ENCODE measurements at regions not wholly inside any gene's neighbourhood (a gene's known extent, or its start where the extent isn't known, plus 50 kb on each side); places are given as distances from the start of the nearest gene placed in this dataset.
A peak's percentile ranks its signal among the peaks of the same experiment; 100 is the strongest.

DNA sequence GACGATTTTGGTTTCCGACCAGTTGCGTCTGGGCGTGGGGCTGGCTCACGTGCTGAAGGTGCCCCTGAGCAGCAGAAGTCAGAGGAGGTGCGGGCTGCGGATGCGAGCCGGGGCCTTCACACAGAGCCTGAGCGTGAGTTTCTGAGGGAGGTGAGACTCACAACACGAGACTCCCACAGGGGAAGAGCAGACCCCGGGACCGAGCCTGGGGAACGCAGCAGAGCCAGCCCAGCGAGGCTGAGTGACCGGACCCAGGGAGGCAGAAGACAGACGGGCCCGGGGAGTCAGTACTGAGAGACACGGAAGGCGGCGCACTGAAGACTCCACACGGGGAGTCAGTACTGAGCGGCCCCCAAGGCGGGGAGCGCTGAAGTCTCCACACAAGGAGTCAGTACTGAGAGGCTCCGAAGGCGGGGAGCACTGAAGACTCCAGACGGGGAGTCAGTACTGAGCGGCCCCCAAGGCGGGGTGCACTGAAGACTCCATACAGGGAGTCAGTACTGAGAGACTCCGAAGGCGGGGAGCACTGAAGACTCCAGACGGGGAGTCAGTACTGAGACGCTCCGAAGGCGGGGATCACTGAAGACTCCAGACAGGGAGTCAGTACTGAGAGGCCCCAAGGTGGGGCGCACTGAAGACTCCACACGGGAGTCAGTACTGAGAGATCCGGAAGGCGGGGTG, 77.8 kb downstream of the DLL1 start:
- intact Hi-C loops (cut with micrococcal nuclease), result no loop called here
- Histone ChIP-seq H3K27me3 (ENCODE audit: control insufficient read depth, insufficient read depth, low read length) (peaks cover 1% of the 10 kb centered on the region), H3K27ac (ENCODE audit: low read length) (no peak overlapping the region), H3K4me3 (ENCODE audit: low read length) (no peak overlapping the region), H3K9me3 (ENCODE audit: control insufficient read depth, insufficient read depth, low read length) (no peaks in the 10 kb centered on the region), H3K4me1 (ENCODE audit: control insufficient read depth, insufficient read depth, low read length) (peaks cover 9% of the 10 kb centered on the region), H3K36me3 (ENCODE audit: control insufficient read depth, insufficient read depth, low read length) (no peaks in the 10 kb centered on the region)
- Mint-ChIP-seq H3K4me3 (no peak overlapping the region), H3K4me1 (peaks cover 0 to 10% of the 10 kb centered on the region in 2 donors), H3K27me3 (ENCODE audit: low read depth in 2 of 2) (peaks cover 34 to 36% of the 10 kb centered on the region in 2 donors), H3K36me3 (no peaks in the 10 kb centered on the region), H3K9me3 (no peaks in the 10 kb centered on the region), H3K27ac (peak overlapping the region in 1 of 2 donors; percentile 19)
- ATAC-seq (no peak), DNase-seq (no peak)
- 88% methylated on average over 40 of the region's 40 CpGs for WGBS (ENCODE audit: insufficient coverage)
- TF ChIP-seq, protein P1, sequence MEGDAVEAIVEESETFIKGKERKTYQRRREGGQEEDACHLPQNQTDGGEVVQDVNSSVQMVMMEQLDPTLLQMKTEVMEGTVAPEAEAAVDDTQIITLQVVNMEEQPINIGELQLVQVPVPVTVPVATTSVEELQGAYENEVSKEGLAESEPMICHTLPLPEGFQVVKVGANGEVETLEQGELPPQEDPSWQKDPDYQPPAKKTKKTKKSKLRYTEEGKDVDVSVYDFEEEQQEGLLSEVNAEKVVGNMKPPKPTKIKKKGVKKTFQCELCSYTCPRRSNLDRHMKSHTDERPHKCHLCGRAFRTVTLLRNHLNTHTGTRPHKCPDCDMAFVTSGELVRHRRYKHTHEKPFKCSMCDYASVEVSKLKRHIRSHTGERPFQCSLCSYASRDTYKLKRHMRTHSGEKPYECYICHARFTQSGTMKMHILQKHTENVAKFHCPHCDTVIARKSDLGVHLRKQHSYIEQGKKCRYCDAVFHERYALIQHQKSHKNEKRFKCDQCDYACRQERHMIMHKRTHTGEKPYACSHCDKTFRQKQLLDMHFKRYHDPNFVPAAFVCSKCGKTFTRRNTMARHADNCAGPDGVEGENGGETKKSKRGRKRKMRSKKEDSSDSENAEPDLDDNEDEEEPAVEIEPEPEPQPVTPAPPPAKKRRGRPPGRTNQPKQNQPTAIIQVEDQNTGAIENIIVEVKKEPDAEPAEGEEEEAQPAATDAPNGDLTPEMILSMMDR (IDR thresholded peaks at IDR 0.05), result no peak

DNA sequence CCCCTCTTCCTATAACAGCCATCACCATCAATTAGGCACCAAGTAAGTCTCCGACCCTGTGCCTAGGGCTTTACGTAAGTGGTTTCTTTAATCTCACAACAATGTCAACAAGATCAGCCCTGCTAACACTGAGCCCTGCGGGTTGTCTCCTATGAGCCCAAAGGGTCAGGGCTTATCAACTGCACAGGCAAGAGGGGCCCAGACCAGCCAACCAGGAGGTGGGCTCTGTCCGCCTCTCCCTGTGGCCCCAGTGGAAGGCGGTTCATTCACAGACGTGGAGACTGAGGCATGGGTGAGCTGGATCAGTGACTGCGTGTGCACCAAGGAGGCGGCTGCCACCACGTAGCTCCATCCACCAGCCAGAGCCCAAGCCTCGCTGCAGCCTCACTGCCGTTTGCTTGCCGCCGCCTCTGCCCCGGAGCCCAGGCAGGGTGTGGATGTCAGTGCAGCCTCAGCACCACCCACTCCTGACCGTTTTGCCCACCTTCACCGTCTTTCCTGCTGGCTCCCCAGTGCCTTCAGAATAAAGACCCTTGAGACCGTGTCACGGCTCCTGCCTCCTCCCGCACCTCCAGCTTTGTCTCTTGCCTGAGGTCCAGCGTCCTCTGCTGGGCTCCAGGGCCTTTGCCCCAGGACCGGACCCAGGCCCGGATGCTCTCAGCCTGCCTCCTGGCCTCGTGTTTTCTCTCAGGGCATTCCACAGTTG, 78.7 kb downstream of the DLL1 start:
- Histone ChIP-seq H3K9me3 (ENCODE audit: control insufficient read depth, insufficient read depth, low read length) (no peaks in the 10 kb centered on the region), H3K36me3 (ENCODE audit: control insufficient read depth, insufficient read depth, low read length) (no peaks in the 10 kb centered on the region), H3K27me3 (ENCODE audit: control insufficient read depth, insufficient read depth, low read length) (peaks cover 2% of the 10 kb centered on the region), H3K4me1 (ENCODE audit: control insufficient read depth, insufficient read depth, low read length) (peaks cover 9% of the 10 kb centered on the region), H3K27ac (ENCODE audit: low read length) (no peak overlapping the region), H3K4me3 (ENCODE audit: low read length) (no peak overlapping the region)
- ATAC-seq (no peak), DNase-seq (peak in 1 of 2 donors; percentile 13)
- H3K27ac Mint-ChIP-seq, result no peak overlapping the region
- WGBS (ENCODE audit: insufficient coverage), result 89% methylated on average over 23 of the region's 23 CpGs
- H3K36me3 Mint-ChIP-seq, result no peaks in the 10 kb centered on the region
- H3K27me3 Mint-ChIP-seq (ENCODE audit: low read depth in 2 of 2), result peaks cover 34 to 36% of the 10 kb centered on the region in 2 donors
- peaks cover 0 to 10% of the 10 kb centered on the region in 2 donors for H3K4me1 Mint-ChIP-seq
- intact Hi-C loops (cut with micrococcal nuclease), result no loop called here
- H3K4me3 Mint-ChIP-seq, result no peak overlapping the region
- TF ChIP-seq, protein P1 (IDR thresholded peaks at IDR 0.05), result no peak
- H3K9me3 Mint-ChIP-seq, result no peaks in the 10 kb centered on the region

DNA sequence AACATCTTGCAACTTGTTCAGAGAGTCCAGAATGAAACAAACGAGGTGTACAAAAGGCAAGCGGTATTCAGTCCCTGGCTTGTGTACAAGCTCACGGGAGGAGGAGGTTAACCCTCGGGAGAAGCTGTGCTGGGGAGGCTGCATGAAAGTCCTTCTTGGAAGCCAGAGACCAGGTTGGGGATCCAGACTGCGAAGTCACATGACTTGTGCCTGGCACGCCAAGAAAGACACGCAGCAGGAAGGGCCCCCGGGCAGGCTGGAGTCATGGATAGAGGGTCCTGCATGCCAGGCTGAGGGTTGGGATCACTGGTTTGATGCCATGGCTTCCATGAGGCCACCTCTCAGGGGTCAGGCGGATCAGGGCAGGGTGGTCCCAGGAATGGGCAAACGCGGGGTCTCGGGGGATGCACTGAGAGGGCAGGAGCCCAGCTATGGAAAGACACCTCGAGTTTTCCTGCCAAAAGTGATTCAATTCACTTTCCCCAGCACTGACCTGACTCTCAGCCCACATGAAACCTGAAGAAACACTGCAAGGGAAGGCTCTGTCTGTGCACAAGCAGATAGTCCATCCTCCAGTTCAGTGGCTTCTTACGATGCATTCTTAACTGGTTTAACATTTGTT, 79.4 kb downstream of the DLL1 start:
- ATAC-seq (no peak), DNase-seq (no peak)
- H3K9me3 ChIP-seq (ENCODE audit: control insufficient read depth, insufficient read depth, low read length), result no peaks in the 10 kb centered on the region
- peaks cover 34 to 36% of the 10 kb centered on the region in 2 donors for H3K27me3 Mint-ChIP-seq (ENCODE audit: low read depth in 2 of 2)
- H3K9me3 Mint-ChIP-seq, result no peaks in the 10 kb centered on the region
- H3K4me3 ChIP-seq (ENCODE audit: low read length), result no peak overlapping the region
- intact Hi-C loops (cut with micrococcal nuclease), result no loop called here
- no peak overlapping the region for H3K27ac Mint-ChIP-seq
- H3K4me1 ChIP-seq (ENCODE audit: control insufficient read depth, insufficient read depth, low read length), result peaks cover 9% of the 10 kb centered on the region
- 87% methylated on average over 14 of the region's 14 CpGs for WGBS (ENCODE audit: insufficient coverage)
- H3K27ac ChIP-seq (ENCODE audit: low read length), result no peak overlapping the region
- no peak overlapping the region for H3K4me3 Mint-ChIP-seq
- no peaks in the 10 kb centered on the region for H3K36me3 ChIP-seq (ENCODE audit: control insufficient read depth, insufficient read depth, low read length)
- H3K27me3 ChIP-seq (ENCODE audit: control insufficient read depth, insufficient read depth, low read length), result peaks cover 2% of the 10 kb centered on the region
- TF ChIP-seq, protein P1 (IDR thresholded peaks at IDR 0.05), result no peak
- peaks cover 0 to 10% of the 10 kb centered on the region in 2 donors for H3K4me1 Mint-ChIP-seq
- no peaks in the 10 kb centered on the region for H3K36me3 Mint-ChIP-seq

Data from natural killer cell (primary cell).